NCI-H2081 treated with DMSO at 0.1 percent for 48 hours (cell line): ENCODE measurements at regions not wholly inside any gene's neighbourhood (a gene's known extent, or its start where the extent isn't known, plus 50 kb on each side); places are given as distances from the start of the nearest gene placed in this dataset.
"Not testable (repeated sequence)": the region's sequence is repeated elsewhere in the genome, so short reads cannot be mapped to it uniquely, and the experiment has no call there.

ENCODE experiments used
- DNase-seq: peaks from one replicate; lab custom pipeline; 2025; lab: John Stamatoyannopoulos, UW

GRCh38 chr5:33068786-33069185 lies 357.7 kb downstream of the NPR3 start:
- no peak for DNase-seq

DNA sequence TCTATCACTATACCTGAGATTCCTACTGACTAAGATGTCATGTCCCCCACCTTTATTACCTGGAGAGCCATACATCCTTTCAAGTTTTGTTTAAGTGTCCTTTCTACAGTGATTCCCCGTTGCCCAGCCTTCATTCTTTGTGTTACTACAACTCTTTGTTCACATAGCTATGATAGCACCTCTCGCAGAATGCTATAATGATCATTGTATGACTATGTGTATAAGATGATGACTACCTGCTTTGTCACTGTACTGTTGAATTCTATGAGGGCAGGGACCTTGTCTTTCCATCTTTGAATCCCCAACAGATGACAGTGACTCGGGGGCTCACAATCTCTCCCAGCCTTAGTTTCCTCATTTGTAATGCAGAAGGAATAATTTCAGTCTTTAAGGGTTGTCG lies 361.2 kb downstream of the NPR3 start:
- DNase-seq, result no peak

GRCh38 chr5:33072726-33073125 lies 361.6 kb downstream of the NPR3 start:
- no peak for DNase-seq

DNA sequence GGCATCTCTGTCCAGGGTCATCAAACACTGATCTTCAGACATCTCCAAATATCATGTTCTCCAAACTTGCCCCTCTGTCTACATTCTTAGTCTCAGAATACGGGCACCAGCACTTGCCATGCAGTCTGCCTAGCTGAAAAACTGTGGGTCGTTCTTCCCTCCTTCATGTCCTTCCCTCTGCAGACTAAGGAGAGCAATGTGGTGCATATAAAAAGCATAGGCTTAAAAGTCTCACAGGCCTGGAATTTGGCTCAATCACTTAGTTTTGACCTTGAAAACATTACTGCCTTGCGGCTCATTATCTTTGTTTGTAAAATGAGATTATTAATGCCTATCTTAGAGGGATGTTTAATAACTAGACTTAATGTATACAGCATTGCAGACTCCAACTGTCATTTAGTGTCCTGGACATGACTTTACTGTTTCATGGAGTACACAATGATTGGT lies 362.8 kb downstream of the NPR3 start:
- DNase-seq, result no peak

GRCh38 chr5:33074548-33074947 lies 363.4 kb downstream of the NPR3 start:
- no peak for DNase-seq

DNA sequence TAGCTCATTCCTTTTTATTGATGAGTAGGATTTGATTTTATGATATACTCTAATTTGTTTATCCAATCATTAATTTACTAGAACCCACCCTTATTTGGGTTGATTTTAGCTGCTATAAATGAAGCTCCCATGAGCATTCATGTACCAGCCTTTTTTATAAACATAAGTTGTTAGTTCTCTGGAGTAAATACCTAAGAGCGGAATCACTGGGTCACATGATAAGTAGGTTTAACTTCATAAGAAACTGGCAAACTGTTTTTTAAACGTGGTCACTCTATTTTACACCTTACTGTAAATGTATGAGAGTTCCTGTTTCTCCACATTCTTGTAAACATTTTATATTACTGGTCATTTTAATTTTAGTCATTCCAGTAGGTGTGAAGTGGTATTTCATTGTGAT lies 364.6 kb downstream of the NPR3 start:
- DNase-seq, result no peak

DNA sequence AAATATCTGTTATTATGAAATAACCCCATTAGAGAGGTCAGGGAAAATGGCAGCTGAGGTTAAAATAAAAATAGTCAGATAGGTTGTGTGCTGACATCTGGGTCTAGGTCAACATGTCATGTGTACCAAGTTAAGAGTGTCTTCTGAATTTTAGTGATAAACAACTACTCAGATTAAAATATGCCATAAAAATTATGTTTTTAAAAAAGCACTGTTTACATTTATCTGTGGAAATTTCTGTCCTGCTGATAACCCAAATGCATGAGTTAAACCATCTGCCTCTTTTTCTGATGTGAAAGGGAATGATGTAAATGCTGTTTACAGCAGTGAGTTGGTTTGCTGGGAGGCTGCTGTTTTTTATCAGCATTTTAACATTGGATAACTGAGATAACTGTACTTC lies 361.2 kb upstream of the TARS1 start:
- DNase-seq, result no peak

- no peak for DNase-seq
Measured at GRCh38 chr5:33080287-33080686, 360.5 kb upstream of the TARS1 start.

- no peak for DNase-seq
Measured at GRCh38 chr5:33088176-33088575, 352.6 kb upstream of the TARS1 start.

DNA sequence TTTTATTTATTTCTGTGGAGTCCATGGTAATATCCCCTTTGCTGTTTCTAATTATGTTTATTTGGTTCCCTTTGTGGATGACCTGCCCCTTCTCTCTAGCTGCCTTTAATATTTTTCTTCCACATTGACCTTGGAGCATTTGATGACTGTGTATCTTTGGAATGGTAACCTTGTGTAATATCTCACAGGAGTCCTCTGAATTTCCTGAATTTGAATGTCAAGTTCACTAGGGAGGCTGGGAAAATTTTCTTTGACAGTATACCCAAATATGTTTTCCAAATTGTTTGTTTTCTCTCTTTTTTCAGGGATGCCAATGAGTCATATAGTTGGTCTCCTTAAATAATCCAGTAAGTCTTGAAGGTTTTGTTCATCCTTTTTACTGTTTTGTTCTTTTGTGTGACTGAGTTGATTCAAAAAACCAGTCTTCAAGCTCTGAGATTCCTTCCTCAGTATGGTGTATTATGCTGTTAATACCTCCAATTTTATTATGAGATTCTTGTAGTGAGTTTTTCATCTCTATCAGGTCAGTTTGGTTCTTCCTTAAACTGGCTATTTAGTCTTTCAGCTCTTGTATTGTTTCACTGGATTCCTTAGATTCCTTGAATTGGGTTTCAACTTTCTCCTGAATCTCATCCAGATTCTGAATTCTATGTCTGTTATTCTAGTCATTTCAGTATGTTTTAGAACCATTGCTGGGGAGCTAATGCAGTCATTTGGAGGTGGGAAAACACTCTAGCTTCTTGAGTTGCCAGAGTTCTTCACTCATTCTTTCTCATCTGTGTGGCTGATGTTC lies 349.0 kb upstream of the TARS1 start:
- DNase-seq, result no peak

DNA sequence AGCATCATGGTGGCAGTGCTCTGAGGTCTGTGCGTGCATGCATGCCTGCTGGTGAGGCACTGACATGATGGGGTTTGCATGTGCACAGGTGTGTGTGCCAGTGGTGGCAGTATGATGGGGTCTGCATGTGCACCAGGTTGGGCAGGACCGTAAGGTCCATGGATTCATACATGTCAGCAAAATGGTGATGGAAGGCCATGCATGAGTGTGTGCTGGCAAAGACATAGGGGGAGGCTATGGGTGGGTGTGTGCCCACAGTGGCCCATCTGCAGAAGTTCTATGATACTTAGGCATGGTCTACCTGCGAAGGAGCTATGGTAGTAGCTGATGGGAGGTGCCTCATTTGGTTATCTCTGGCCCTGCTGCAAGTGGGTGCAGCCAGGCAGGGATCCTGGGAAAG lies 348.0 kb upstream of the TARS1 start:
- no peak for DNase-seq

GRCh38 chr5:33102551-33102950 lies 338.2 kb upstream of the TARS1 start:
- no peak for DNase-seq

GRCh38 chr5:33105521-33105941 lies 335.2 kb upstream of the TARS1 start:
- DNase-seq, result no peak

DNA sequence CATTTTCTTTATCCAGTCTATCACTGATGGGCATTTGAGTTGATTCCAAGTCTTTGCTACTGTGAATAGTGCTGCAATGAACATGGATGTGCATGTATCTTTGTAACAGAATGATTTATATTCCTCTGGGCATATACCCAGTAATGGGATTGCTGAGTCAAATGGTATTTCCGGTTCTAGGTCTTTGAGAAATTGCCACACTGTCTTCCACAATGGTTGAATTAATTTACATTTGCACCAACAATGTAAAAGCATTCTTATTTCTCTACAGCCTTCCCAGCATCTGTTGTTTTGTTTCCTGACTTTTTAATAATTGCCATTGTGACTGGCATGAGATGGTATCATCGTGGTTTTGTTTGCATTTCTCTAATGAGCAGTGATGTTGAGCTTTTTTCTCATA lies 330.3 kb upstream of the TARS1 start:
- DNase-seq, result not testable (repeated sequence)

DNA sequence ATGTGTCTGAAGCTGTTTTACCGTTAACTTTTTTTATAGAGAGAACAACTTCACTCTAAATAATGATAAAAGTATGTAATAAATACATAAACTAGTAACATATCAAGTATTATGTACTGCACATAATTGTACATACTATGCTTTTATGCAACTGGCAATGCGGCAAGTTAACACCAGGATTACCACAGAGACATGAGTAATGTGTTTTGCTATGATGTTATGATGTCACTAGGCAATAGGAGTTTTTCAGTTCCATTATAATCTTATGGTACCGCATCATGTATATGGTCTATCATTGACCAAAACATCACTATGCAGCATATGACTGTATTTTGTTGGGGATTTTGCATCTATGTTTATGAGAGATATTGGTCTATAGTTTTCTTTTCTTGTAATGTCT lies 326.4 kb upstream of the TARS1 start:
- no peak for DNase-seq

- DNase-seq, result no peak
Measured at GRCh38 chr5:33115467-33115866, 325.3 kb upstream of the TARS1 start.

GRCh38 chr5:33118761-33119415 lies 321.9 kb upstream of the TARS1 start:
- no peak for DNase-seq

- DNase-seq, result no peak
Measured at GRCh38 chr5:33120671-33121070, 320.1 kb upstream of the TARS1 start.

DNA sequence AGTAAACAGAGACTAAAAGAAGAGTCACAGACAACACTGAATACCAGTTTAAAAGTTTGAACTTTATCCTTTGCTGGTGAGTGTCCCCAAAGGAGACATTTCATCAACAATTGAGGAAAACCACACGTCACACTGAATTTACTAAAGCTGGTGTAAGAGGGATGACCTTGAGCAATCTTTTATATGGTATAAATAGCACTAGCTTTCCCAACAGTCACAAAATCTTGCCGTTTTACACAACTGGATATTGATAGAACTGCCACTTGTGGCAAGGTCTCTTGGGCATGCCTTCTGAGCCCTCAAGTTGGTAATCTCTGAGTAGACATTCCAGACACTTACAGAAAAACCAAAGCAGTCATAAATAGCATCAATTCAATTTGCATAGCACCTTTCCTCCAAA lies 311.5 kb upstream of the TARS1 start:
- no peak for DNase-seq

GRCh38 chr5:33136785-33137184 lies 304.0 kb upstream of the TARS1 start:
- no peak for DNase-seq

DNA sequence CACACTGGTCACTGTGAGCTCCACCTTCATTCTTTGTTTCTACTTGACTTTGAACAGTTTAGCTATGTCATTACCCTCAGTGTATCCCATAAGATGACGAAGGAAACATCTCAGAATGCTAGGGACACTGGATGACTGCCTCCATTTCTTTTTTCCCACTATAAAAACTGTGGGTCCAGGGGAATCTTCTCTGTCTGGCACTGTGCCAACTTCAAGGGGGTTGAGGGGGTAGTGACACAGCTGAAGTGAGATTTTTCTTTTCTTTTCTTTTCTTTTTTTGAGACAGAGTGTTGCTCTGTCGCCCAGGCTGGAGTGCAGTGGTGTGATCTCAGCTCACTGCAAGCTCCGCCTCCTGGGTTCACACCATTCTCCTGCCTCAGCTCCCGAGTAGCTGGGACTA lies 302.6 kb upstream of the TARS1 start:
- not testable (repeated sequence) for DNase-seq

DNA sequence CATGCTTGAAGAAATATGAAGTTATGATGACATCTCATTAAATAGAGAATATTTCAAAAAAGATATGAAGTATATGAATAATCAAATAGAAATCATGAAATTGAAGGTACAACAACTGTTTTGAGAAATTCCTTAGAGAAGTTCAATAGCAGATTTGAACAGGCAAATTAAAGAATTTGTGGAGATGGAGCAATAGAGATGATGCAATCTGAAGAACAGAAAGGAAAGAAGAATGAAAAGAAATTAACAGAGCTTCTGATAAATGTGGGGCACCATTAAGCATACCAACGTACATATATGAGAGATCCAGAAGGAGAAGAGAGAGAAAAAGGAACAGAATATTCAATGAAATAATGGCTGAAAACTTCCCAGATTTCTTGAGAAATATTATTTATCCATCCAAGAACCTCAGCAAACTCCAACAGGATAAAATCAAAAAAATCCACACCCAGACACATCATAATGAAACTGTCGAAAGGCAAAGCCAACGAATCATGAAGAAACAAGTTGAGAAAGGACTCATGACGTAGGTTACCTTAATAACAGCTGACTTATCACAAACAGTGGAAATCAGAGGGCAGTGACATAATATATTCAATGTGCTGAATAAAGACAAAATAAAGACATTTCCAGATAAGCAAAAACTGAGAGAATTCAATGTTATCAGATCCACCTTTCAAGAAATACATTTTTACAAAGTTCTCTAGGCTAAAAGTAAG lies 297.2 kb upstream of the TARS1 start:
- no peak for DNase-seq

GRCh38 chr5:33146881-33147280 lies 293.9 kb upstream of the TARS1 start:
- no peak for DNase-seq
